ENCODE measurements at regions not wholly inside any gene's neighbourhood (a gene's known extent, or its start where the extent isn't known, plus 50 kb on each side); places are given as distances from the start of the nearest gene placed in this dataset.

DNA sequence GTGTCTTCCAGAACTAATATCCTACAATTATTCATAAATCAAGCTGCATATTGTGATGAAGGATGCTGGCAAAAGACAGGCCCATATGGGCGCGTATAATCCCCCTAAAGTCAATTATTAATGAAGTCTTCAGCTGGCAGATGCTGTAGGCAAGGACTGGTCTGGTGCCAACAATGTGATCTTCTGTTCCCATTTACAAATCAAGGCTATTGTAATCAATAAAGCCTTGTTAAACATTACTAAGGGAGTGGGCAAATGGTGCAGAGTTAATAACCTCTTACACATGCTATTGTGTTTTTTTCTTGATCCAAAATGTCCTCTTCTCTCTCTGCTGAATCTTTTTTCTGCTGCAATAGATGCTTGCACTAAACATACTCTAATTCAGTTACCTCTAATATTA lies 119.0 kb downstream of the ALDH8A1 start:
- H3K36me3 Mint-ChIP-seq (ENCODE audit: unreplicated experiment) = no peaks in the 10 kb centered on the region
- H3K27me3 Mint-ChIP-seq (ENCODE audit: unreplicated experiment) = no peaks in the 10 kb centered on the region
- TF ChIP-seq, protein P1, sequence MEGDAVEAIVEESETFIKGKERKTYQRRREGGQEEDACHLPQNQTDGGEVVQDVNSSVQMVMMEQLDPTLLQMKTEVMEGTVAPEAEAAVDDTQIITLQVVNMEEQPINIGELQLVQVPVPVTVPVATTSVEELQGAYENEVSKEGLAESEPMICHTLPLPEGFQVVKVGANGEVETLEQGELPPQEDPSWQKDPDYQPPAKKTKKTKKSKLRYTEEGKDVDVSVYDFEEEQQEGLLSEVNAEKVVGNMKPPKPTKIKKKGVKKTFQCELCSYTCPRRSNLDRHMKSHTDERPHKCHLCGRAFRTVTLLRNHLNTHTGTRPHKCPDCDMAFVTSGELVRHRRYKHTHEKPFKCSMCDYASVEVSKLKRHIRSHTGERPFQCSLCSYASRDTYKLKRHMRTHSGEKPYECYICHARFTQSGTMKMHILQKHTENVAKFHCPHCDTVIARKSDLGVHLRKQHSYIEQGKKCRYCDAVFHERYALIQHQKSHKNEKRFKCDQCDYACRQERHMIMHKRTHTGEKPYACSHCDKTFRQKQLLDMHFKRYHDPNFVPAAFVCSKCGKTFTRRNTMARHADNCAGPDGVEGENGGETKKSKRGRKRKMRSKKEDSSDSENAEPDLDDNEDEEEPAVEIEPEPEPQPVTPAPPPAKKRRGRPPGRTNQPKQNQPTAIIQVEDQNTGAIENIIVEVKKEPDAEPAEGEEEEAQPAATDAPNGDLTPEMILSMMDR (IDR thresholded peaks at IDR 0.05; ENCODE audit: partially characterized antibody, unreplicated experiment) = no peak
- H3K27ac Mint-ChIP-seq (ENCODE audit: unreplicated experiment) = peak overlapping the region; percentile 48
- H3K4me1 Mint-ChIP-seq (ENCODE audit: low read depth, unreplicated experiment) = peaks cover 11% of the 10 kb centered on the region
- DNase-seq = no peak
- no peak overlapping the region for H3K4me3 Mint-ChIP-seq (ENCODE audit: unreplicated experiment)
- no peaks in the 10 kb centered on the region for H3K9me3 Mint-ChIP-seq (ENCODE audit: unreplicated experiment)

DNA sequence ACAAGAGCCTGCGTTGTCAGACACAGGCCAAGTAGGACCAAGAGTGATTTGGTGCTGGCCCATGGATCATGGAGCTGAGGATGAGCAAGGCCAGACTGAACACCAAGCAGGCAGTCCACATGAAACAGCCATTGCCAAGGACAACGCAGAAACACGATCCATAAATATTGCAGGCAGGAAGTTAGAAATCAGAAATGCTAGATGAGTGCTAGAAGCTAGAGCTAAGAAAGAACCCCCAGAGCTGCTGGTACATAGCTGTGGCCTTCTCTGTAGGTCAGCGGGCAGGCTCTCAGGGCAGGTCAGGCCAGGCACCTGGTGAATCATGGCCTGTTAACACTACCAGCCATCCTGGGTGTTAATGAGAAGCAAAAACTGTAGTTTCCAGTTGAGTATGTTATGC lies 119.7 kb downstream of the ALDH8A1 start:
- peaks cover 8% of the 10 kb centered on the region for H3K4me1 Mint-ChIP-seq (ENCODE audit: low read depth, unreplicated experiment)
- DNase-seq = no peak
- H3K27ac Mint-ChIP-seq (ENCODE audit: unreplicated experiment) = no peak overlapping the region
- no peaks in the 10 kb centered on the region for H3K9me3 Mint-ChIP-seq (ENCODE audit: unreplicated experiment)
- peak overlapping the region; percentile 4 for H3K4me3 Mint-ChIP-seq (ENCODE audit: unreplicated experiment)
- H3K27me3 Mint-ChIP-seq (ENCODE audit: unreplicated experiment) = no peaks in the 10 kb centered on the region
- no peaks in the 10 kb centered on the region for H3K36me3 Mint-ChIP-seq (ENCODE audit: unreplicated experiment)
- TF ChIP-seq, protein P1 (IDR thresholded peaks at IDR 0.05; ENCODE audit: partially characterized antibody, unreplicated experiment) = no peak

DNA sequence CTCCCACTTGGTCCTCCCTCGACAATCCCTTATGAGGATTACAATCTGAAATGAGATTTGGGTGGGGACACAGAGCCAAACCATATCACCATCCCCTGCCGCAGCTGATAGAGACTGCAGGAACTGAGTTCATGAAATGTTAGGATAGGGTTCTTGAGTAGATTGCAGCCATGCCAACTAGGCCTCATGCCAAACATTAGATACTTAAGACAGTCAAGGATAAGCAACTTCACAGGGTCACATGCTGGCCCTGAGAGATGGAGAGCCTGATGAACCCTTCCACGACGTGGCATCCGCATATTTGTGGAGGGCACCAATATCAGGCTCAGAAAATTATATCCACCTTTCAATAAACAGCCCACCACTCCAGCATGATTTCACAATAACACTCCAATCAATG lies 121.3 kb downstream of the ALDH8A1 start:
- H3K9me3 Mint-ChIP-seq (ENCODE audit: unreplicated experiment) = no peaks in the 10 kb centered on the region
- peaks cover 6% of the 10 kb centered on the region for H3K4me1 Mint-ChIP-seq (ENCODE audit: low read depth, unreplicated experiment)
- H3K4me3 Mint-ChIP-seq (ENCODE audit: unreplicated experiment) = no peak overlapping the region
- H3K36me3 Mint-ChIP-seq (ENCODE audit: unreplicated experiment) = no peaks in the 10 kb centered on the region
- TF ChIP-seq, protein P1 (IDR thresholded peaks at IDR 0.05; ENCODE audit: partially characterized antibody, unreplicated experiment) = no peak
- no peak overlapping the region for H3K27ac Mint-ChIP-seq (ENCODE audit: unreplicated experiment)
- no peak for DNase-seq
- H3K27me3 Mint-ChIP-seq (ENCODE audit: unreplicated experiment) = no peaks in the 10 kb centered on the region

DNA sequence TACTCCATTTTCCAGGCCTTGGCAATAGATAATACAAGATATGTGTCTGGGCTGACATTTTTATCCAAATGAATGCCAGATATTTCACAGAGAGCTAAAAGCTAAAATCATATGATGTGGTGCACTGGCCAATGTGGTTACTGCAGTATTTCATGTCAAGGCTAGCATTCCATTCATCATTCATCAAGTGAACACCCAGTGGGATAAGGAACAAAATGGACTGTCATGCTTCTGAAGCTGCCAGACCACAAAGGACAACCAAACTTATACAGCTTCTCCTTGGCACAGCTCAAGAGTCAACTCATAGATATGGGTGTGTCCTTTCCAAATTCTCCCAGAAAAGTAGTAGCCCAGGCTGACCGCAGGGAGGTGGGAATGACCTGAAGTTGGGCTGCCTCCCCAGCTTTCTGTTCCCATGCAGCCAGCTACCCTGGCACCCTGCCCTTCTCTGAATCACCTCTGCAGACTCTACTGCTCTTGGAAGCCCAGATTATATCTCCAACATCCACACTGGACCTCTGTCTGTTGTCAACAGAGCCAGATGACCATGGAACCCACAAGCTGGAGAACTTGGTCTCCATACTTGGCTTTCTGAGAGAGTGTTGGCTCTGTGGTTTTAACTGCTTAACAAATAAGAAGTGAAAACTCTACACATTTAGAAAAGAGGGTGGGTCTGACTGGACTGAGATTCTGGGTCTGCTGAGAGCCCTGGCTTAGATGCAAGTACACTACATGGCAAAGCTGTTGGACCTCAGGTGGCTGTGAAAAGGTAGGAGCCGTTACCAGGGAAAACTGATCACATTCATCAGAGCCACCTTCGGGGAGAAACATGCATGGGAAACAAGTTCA lies 122.8 kb downstream of the ALDH8A1 start:
- no peaks in the 10 kb centered on the region for H3K27me3 Mint-ChIP-seq (ENCODE audit: unreplicated experiment)
- H3K4me3 Mint-ChIP-seq (ENCODE audit: unreplicated experiment) = no peak overlapping the region
- H3K9me3 Mint-ChIP-seq (ENCODE audit: unreplicated experiment) = no peaks in the 10 kb centered on the region
- H3K4me1 Mint-ChIP-seq (ENCODE audit: low read depth, unreplicated experiment) = peaks cover 9% of the 10 kb centered on the region
- no peak for DNase-seq
- H3K27ac Mint-ChIP-seq (ENCODE audit: unreplicated experiment) = no peak overlapping the region
- H3K36me3 Mint-ChIP-seq (ENCODE audit: unreplicated experiment) = no peaks in the 10 kb centered on the region
- TF ChIP-seq, protein P1 (IDR thresholded peaks at IDR 0.05; ENCODE audit: partially characterized antibody, unreplicated experiment) = no peak

DNA sequence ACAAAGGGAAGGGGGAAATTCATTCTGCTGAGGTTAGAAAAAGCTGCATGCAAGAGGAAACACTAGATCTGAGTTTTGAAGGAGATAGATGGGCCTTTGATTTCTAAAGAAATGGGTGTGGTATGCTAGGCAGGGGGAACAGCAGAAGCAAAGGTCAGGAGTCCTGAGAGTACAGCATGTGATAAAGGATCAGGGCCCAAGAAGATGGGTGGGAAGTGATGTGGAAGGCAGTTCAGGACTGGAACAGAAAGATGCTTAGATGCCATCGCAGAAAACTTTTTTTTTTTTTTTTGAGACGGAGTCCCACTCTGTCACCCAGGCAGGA lies 126.2 kb downstream of the ALDH8A1 start:
- TF ChIP-seq, protein P1 (IDR thresholded peaks at IDR 0.05; ENCODE audit: partially characterized antibody, unreplicated experiment) = no peak
- no peak overlapping the region for H3K4me3 Mint-ChIP-seq (ENCODE audit: unreplicated experiment)
- H3K27ac Mint-ChIP-seq (ENCODE audit: unreplicated experiment) = no peak overlapping the region
- no peaks in the 10 kb centered on the region for H3K27me3 Mint-ChIP-seq (ENCODE audit: unreplicated experiment)
- H3K9me3 Mint-ChIP-seq (ENCODE audit: unreplicated experiment) = no peaks in the 10 kb centered on the region
- H3K4me1 Mint-ChIP-seq (ENCODE audit: low read depth, unreplicated experiment) = peaks cover 3% of the 10 kb centered on the region
- no peak for DNase-seq
- H3K36me3 Mint-ChIP-seq (ENCODE audit: unreplicated experiment) = no peaks in the 10 kb centered on the region

Measured in glutamatergic neuron (in vitro differentiated cells).